BJ (cell line): ENCODE measurements at regions not wholly inside any gene's neighbourhood (a gene's known extent, or its start where the extent isn't known, plus 50 kb on each side); places are given as distances from the start of the nearest gene placed in this dataset.

ENCODE experiments used
- CTCF ChIA-PET: fragments of 350-600 bp; formaldehyde crosslinking; extraction: SDS; loops from one replicate; lab custom pipeline; 2021; ENCODE audit warnings: antibody characterized with exemption, inconsistent platforms; lab: Yijun Ruan, JAX
- POLR2A ChIA-PET: fragments of 300-600 bp; sonication (Branson Sonifier 250); formaldehyde crosslinking; extraction: SDS; loops from one replicate; lab custom pipeline; 2021; ENCODE audit warnings: antibody characterized with exemption; lab: Charles Lee
- DNase-seq: peaks from one replicate; pipeline ENCODE4 v3.0.0-alpha.2; 2011; ENCODE audit warnings: low read depth
- H3K27me3 ChIP-seq: 2 replicates; pipeline ENCODE4 v1.6.0; 2011; ENCODE audit warnings: low read length; ENCODE audit not compliant: control insufficient read depth, insufficient read depth
- H3K36me3 ChIP-seq: 2 replicates; pipeline ENCODE4 v1.5.1; 2011; ENCODE audit warnings: low read length; ENCODE audit not compliant: control insufficient read depth, insufficient read depth
- H3K4me3 ChIP-seq: 2 replicates; pipeline ENCODE4 v1.5.1; 2011; ENCODE audit warnings: low read depth, mild to moderate bottlenecking, control low read depth, low read length
- TF ChIP-seq, protein P1 (sequence below): IDR thresholded peaks from 2 replicates; pipeline ENCODE4 v1.5.1; 2011; ENCODE audit warnings: low read depth, mild to moderate bottlenecking, control low read depth, inconsistent platforms, low read length, moderate library complexity; ENCODE audit not compliant: insufficient read depth

- Histone ChIP-seq H3K4me3 (no peak overlapping the region), H3K36me3 (no peaks in the 10 kb centered on the region), H3K27me3 (no peaks in the 10 kb centered on the region)
- ChIA-PET CTCF (no interaction called here), POLR2A (no interaction called here)
- TF ChIP-seq, protein P1, sequence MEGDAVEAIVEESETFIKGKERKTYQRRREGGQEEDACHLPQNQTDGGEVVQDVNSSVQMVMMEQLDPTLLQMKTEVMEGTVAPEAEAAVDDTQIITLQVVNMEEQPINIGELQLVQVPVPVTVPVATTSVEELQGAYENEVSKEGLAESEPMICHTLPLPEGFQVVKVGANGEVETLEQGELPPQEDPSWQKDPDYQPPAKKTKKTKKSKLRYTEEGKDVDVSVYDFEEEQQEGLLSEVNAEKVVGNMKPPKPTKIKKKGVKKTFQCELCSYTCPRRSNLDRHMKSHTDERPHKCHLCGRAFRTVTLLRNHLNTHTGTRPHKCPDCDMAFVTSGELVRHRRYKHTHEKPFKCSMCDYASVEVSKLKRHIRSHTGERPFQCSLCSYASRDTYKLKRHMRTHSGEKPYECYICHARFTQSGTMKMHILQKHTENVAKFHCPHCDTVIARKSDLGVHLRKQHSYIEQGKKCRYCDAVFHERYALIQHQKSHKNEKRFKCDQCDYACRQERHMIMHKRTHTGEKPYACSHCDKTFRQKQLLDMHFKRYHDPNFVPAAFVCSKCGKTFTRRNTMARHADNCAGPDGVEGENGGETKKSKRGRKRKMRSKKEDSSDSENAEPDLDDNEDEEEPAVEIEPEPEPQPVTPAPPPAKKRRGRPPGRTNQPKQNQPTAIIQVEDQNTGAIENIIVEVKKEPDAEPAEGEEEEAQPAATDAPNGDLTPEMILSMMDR: no peak
- DNase-seq: no peak
These were observed 1000.0 kb downstream of the ADGRL2 start for GRCh38 chr1:82800721-82801120.

DNA sequence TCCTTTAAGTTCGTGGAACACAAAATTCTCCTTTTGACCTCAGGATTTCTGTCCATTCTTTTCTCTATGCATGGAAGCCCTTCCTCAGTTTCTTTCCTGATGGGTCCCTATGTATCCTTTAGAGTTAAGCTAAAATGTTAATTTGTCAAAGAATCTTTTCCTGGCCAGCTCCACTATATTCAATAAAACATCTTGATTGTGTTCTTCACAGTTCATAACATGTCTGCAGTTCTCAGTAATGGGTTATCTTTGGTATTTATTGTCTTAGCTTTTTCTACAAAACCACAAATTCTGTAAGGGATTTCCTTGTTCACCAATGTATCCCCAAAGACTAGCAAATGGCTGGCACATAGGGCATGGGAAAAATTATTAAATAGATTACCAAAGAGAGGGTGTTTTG, 998.5 kb downstream of the ADGRL2 start:
- TF ChIP-seq, protein P1: no peak
- H3K4me3 ChIP-seq: no peak overlapping the region
- ChIA-PET CTCF (no interaction called here), POLR2A (no interaction called here)
- DNase-seq: no peak
- no peaks in the 10 kb centered on the region for H3K27me3 ChIP-seq
- H3K36me3 ChIP-seq: no peaks in the 10 kb centered on the region

DNA sequence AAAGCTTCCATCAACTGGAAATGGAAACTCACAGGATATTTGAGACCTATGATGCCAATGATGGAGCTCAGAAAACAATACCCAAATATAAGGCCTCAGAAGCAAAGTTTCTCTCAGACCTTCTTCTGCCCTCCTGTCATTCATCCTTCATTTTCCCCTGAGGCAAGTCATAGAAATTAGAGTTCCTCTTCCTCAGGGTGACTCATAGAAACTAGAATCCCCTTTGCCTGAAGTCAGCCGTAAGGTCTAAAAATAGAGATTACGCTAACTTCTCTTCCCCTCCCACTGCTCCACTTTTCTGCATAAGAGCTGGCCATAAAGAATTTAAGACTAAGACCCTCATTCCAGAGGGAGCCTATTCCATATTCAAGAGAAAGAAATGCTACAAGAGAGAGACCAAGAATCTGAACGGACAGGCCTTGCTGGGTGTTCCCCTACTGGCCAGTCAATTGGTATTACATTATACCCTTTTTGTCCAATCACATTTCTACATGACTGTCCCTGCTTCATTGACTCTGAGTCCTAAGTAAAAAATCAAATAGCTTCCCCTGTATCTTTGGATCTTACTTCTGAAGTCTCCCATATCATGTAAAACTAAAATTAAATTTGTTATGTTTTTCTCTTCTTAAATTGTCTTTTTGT, 994.9 kb downstream of the ADGRL2 start:
- Histone ChIP-seq H3K27me3 (no peaks in the 10 kb centered on the region), H3K4me3 (no peak overlapping the region), H3K36me3 (no peaks in the 10 kb centered on the region)
- ChIA-PET POLR2A (no interaction called here), CTCF (interaction anchor here (0.6 kb wide), 1 partner anchor 180 kb away, joined by 3 read pairs; no protein-coding TSS in a partner anchor)
- TF ChIP-seq, protein P1: no peak
- no peak for DNase-seq

GRCh38 chr1:82792151-82792550, 991.4 kb downstream of the ADGRL2 start:
- Histone ChIP-seq H3K36me3 (no peaks in the 10 kb centered on the region), H3K4me3 (no peak overlapping the region), H3K27me3 (no peaks in the 10 kb centered on the region)
- POLR2A ChIA-PET: no interaction called here
- TF ChIP-seq, protein P1: no peak
- CTCF ChIA-PET: no interaction called here
- no peak for DNase-seq

DNA sequence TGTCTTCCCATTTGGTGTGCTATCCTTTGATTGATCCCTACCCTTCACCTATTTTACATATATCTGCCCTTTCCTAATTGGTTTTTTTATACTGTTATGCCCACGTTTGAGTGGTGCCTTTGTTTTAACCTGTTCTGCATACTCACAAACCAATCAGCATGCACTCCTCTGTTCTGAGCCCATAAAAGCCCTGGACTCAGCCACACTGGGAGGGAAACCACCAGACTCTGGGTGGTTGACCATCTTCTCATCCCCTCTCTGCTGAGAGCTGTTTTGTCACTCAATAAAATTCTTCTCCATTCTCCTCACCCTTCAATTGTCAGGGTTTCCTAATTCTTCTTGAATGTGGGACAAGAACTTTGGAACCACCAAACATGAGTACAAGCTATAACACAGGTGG, 989.8 kb downstream of the ADGRL2 start:
- Histone ChIP-seq H3K36me3 (no peaks in the 10 kb centered on the region), H3K4me3 (no peak overlapping the region), H3K27me3 (no peaks in the 10 kb centered on the region)
- no peak for DNase-seq
- TF ChIP-seq, protein P1: no peak
- ChIA-PET POLR2A (no interaction called here), CTCF (no interaction called here)
